ENCODE measurements at regions not wholly inside any gene's neighbourhood (a gene's known extent, or its start where the extent isn't known, plus 50 kb on each side); places are given as distances from the start of the nearest gene placed in this dataset.

DNA sequence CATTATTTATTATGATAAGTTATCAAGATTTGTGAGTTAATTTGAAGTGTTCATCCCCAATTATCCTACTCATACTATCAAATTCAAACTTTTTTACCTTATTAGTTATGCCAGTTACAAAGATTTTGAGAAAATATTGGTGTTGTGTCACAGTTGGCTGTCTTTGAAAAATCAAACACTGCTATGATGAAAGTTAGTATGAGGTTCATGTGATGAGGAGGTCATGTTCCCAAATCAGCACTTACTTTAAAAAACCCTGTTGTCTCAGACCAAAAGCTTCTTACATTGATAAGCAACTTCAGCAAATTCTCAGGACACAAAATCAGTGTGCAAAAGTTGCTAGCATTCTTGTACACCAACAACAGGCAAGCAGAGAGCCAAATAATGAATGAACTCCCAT lies 68.1 kb downstream of the TTC6 start:
- H3F3A ChIP-seq (ENCODE audit: insufficient read depth, low read length, poor library complexity, severe bottlenecking) = no peaks in the 10 kb centered on the region
- no peak overlapping the region for H3K4me3 ChIP-seq (ENCODE audit: low read length)
- H3K9me2 ChIP-seq (ENCODE audit: insufficient read depth, low read length) = no peaks in the 10 kb centered on the region
- H3K79me2 ChIP-seq (replicated peaks; ENCODE audit: insufficient read depth, low read length) = no peaks in the 10 kb centered on the region
- H3K4me2 ChIP-seq (ENCODE audit: low read length) = no peak overlapping the region
- no peaks in the 10 kb centered on the region for H3K9me3 ChIP-seq (ENCODE audit: low read length)
- H3K27me3 ChIP-seq (ENCODE audit: insufficient read depth, low read depth, low read length) = no peaks in the 10 kb centered on the region
- no peak overlapping the region for H3K27ac ChIP-seq (ENCODE audit: low read length)
- H3K36me3 ChIP-seq (ENCODE audit: insufficient read depth, low read length) = no peaks in the 10 kb centered on the region
- H3K9ac ChIP-seq (ENCODE audit: low read length) = no peak overlapping the region
- TF ChIP-seq EP300 (conservative IDR thresholded peaks at IDR 0.05; ENCODE audit: poor library complexity, severe bottlenecking) = no peak
- TF ChIP-seq TAF1 (IDR thresholded peaks at IDR 0.05; ENCODE audit: low read depth) = no peak
- TF ChIP-seq RAD21 (conservative IDR thresholded peaks at IDR 0.05) = no peak
- no peak for TF ChIP-seq SMC3 (conservative IDR thresholded peaks at IDR 0.05; ENCODE audit: poor library complexity)
- TF ChIP-seq, protein P1, sequence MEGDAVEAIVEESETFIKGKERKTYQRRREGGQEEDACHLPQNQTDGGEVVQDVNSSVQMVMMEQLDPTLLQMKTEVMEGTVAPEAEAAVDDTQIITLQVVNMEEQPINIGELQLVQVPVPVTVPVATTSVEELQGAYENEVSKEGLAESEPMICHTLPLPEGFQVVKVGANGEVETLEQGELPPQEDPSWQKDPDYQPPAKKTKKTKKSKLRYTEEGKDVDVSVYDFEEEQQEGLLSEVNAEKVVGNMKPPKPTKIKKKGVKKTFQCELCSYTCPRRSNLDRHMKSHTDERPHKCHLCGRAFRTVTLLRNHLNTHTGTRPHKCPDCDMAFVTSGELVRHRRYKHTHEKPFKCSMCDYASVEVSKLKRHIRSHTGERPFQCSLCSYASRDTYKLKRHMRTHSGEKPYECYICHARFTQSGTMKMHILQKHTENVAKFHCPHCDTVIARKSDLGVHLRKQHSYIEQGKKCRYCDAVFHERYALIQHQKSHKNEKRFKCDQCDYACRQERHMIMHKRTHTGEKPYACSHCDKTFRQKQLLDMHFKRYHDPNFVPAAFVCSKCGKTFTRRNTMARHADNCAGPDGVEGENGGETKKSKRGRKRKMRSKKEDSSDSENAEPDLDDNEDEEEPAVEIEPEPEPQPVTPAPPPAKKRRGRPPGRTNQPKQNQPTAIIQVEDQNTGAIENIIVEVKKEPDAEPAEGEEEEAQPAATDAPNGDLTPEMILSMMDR (IDR thresholded peaks at IDR 0.05; ENCODE audit: poor library complexity, severe bottlenecking) = no peak
- TF ChIP-seq MXI1 (conservative IDR thresholded peaks at IDR 0.05; ENCODE audit: poor library complexity, severe bottlenecking) = no peak
- TF ChIP-seq, protein P2, sequence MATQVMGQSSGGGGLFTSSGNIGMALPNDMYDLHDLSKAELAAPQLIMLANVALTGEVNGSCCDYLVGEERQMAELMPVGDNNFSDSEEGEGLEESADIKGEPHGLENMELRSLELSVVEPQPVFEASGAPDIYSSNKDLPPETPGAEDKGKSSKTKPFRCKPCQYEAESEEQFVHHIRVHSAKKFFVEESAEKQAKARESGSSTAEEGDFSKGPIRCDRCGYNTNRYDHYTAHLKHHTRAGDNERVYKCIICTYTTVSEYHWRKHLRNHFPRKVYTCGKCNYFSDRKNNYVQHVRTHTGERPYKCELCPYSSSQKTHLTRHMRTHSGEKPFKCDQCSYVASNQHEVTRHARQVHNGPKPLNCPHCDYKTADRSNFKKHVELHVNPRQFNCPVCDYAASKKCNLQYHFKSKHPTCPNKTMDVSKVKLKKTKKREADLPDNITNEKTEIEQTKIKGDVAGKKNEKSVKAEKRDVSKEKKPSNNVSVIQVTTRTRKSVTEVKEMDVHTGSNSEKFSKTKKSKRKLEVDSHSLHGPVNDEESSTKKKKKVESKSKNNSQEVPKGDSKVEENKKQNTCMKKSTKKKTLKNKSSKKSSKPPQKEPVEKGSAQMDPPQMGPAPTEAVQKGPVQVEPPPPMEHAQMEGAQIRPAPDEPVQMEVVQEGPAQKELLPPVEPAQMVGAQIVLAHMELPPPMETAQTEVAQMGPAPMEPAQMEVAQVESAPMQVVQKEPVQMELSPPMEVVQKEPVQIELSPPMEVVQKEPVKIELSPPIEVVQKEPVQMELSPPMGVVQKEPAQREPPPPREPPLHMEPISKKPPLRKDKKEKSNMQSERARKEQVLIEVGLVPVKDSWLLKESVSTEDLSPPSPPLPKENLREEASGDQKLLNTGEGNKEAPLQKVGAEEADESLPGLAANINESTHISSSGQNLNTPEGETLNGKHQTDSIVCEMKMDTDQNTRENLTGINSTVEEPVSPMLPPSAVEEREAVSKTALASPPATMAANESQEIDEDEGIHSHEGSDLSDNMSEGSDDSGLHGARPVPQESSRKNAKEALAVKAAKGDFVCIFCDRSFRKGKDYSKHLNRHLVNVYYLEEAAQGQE (IDR thresholded peaks at IDR 0.05; ENCODE audit: borderline replicate concordance) = no peak
- TF ChIP-seq EZH2 (IDR thresholded peaks at IDR 0.05; ENCODE audit: borderline replicate concordance, insufficient read depth, low read length, poor library complexity, severe bottlenecking) = no peak
- no peak for TF ChIP-seq POLR2AphosphoS5 (IDR thresholded peaks at IDR 0.05)
- H2AFZ ChIP-seq (ENCODE audit: low read depth, low read length) = no peak overlapping the region
- no peaks in the 10 kb centered on the region for H4K20me1 ChIP-seq (ENCODE audit: insufficient read depth)

DNA sequence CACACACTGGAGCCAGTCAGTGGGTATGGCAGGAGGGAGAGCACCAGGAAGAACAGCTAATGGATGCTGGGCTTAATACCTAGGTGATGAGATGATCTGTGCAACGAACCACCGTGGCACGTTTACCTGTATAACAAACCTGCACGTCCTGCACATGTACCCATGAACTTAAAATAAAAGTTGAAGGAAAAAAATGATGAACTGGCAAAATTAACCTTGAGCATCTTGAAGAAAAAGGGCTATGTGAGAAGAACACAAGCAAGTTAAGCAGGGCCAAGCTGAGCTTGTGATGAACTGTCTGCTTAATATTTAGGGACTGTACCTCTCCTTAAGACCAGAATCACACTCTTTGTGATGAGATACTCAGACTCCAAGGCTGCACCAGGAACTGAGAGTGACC lies 70.0 kb downstream of the TTC6 start:
- TF ChIP-seq, protein P2 (IDR thresholded peaks at IDR 0.05; ENCODE audit: borderline replicate concordance) = no peak
- TF ChIP-seq SMC3 (conservative IDR thresholded peaks at IDR 0.05; ENCODE audit: poor library complexity) (no peak), EP300 (conservative IDR thresholded peaks at IDR 0.05; ENCODE audit: poor library complexity, severe bottlenecking) (no peak), TAF1 (IDR thresholded peaks at IDR 0.05; ENCODE audit: low read depth) (no peak), RAD21 (conservative IDR thresholded peaks at IDR 0.05) (no peak), MXI1 (conservative IDR thresholded peaks at IDR 0.05; ENCODE audit: poor library complexity, severe bottlenecking) (no peak), POLR2AphosphoS5 (IDR thresholded peaks at IDR 0.05) (no peak), EZH2 (IDR thresholded peaks at IDR 0.05; ENCODE audit: borderline replicate concordance, insufficient read depth, low read length, poor library complexity, severe bottlenecking) (no peak)
- TF ChIP-seq, protein P1 (IDR thresholded peaks at IDR 0.05; ENCODE audit: poor library complexity, severe bottlenecking) = no peak

More for the DNA sequence above, 70.0 kb downstream of the TTC6 start:
- no peaks in the 10 kb centered on the region for H3K27me3 ChIP-seq (ENCODE audit: insufficient read depth, low read depth, low read length)
- no peaks in the 10 kb centered on the region for H3K9me2 ChIP-seq (ENCODE audit: insufficient read depth, low read length)
- no peaks in the 10 kb centered on the region for H3K36me3 ChIP-seq (ENCODE audit: insufficient read depth, low read length)
- no peak overlapping the region for H3K4me2 ChIP-seq (ENCODE audit: low read length)
- H2AFZ ChIP-seq (ENCODE audit: low read depth, low read length) = no peak overlapping the region
- H3K4me3 ChIP-seq (ENCODE audit: low read length) = no peak overlapping the region
- no peaks in the 10 kb centered on the region for H3F3A ChIP-seq (ENCODE audit: insufficient read depth, low read length, poor library complexity, severe bottlenecking)
- H3K27ac ChIP-seq (ENCODE audit: low read length) = no peak overlapping the region
- no peaks in the 10 kb centered on the region for H3K79me2 ChIP-seq (replicated peaks; ENCODE audit: insufficient read depth, low read length)
- H4K20me1 ChIP-seq (ENCODE audit: insufficient read depth) = no peaks in the 10 kb centered on the region
- no peak overlapping the region for H3K9ac ChIP-seq (ENCODE audit: low read length)
- no peaks in the 10 kb centered on the region for H3K9me3 ChIP-seq (ENCODE audit: low read length)

All from neural cell (in vitro differentiated cells).